ENCODE measurements at regions not wholly inside any gene's neighbourhood (a gene's known extent, or its start where the extent isn't known, plus 50 kb on each side); places are given as distances from the start of the nearest gene placed in this dataset.
"Not testable (repeated sequence)": the region's sequence is repeated elsewhere in the genome, so short reads cannot be mapped to it uniquely, and the experiment has no call there.

GRCh38 chr5:106397700-106398099 lies 1273.0 kb downstream of the EFNA5 start:
- in situ Hi-C loops (cut with MboI; ENCODE audit: low pct_unique_long_range_greater_than_20kb, low sequenced_read_pairs, unreplicated experiment): no loop called here
- no peak for DNase-seq (ENCODE audit: low spot score)
- no peak for TF ChIP-seq CTCF (IDR thresholded peaks at IDR 0.05; ENCODE audit: extremely low read depth, insufficient read depth, missing control alignments)

DNA sequence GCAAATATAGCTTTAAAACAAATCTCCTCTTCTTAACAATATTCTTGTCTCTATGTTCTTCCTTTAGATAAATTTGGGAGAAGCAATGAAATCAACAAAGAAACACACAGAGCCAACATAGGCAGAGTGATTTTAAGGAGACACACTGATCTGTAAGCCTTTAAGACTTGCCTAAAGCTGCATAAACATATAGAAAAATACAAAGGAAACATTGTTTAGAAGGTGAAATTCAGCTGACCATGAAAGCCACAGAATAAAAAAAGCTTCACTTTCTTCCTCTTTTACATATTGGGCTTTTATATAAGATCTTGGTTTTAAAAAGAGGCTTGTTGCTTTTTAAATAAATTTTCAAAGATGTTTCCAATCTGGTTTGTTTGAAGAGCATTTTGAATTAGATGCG lies 1277.5 kb downstream of the EFNA5 start:
- in situ Hi-C loops (cut with MboI; ENCODE audit: low pct_unique_long_range_greater_than_20kb, low sequenced_read_pairs, unreplicated experiment): no loop called here

DNA sequence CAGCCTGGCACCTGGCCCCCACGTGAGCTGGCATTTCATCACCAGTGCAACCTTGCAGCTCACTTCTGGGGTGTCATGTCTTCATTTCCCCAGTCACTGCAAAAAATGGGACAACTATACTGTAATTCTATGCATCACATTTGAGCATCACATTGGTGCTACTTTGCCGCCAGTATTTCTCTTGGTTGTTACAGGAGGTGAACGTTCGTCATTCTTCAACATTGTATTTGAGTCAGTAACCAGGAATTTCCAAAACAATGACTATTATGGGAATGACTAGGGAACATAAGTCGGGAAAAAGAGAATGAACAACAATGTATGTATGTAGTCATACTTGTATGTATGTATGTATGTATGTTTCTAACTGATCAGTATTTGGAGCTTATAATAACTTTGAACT lies 1278.0 kb downstream of the EFNA5 start:
- no peak for TF ChIP-seq CTCF (IDR thresholded peaks at IDR 0.05; ENCODE audit: extremely low read depth, insufficient read depth, missing control alignments)
- in situ Hi-C loops (cut with MboI; ENCODE audit: low pct_unique_long_range_greater_than_20kb, low sequenced_read_pairs, unreplicated experiment): no loop called here
- DNase-seq (ENCODE audit: low spot score): no peak

More for the DNA sequence above, 1277.5 kb downstream of the EFNA5 start:
- no peak for DNase-seq (ENCODE audit: low spot score)
- no peak for TF ChIP-seq CTCF (IDR thresholded peaks at IDR 0.05; ENCODE audit: extremely low read depth, insufficient read depth, missing control alignments)

- DNase-seq (ENCODE audit: low spot score); in situ Hi-C loops (cut with MboI; ENCODE audit: low pct_unique_long_range_greater_than_20kb, low sequenced_read_pairs, unreplicated experiment): not testable (repeated sequence)
These were observed 1283.0 kb downstream of the EFNA5 start for GRCh38 chr5:106387767-106388166.

DNA sequence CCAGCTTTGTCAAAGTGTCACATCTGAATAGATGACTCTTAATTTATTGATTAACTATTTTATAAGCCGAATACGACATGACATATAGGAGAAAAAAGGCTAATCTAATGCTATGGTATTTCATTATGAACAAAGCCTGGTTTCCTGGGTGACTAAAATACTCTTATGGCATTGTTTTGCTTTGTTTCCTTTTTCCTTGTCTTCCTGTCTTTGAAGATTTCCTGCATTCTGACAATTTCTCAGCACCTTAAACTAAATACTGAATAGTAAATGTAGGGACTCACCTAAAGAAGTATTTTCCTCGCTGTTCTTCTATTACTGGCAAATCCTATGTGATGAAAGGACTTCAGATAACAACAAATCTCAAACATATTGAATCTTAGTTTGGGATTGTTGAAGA lies 1284.5 kb downstream of the EFNA5 start:
- TF ChIP-seq CTCF (IDR thresholded peaks at IDR 0.05; ENCODE audit: extremely low read depth, insufficient read depth, missing control alignments): no peak
- in situ Hi-C loops (cut with MboI; ENCODE audit: low pct_unique_long_range_greater_than_20kb, low sequenced_read_pairs, unreplicated experiment): no loop called here

DNA sequence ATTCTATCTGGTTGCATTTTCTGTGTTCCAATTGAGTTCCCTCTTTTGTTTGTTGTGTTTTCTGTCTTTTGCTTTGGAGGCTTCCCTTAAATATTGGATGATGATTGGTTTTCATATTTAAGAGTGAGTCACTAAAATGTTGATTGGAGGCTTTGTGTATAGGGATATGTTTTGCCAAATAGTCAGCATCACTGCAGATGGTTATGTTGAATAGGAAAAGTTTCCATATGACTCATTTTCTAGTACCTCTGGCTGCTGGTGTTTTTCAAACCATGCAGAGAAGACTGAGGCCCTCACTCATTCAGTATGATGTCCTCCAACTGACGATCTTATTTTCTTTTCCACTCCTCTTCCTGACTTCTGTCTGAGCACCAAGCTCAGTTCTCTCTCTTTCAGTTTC lies 1290.0 kb downstream of the EFNA5 start:
- in situ Hi-C loops (cut with MboI; ENCODE audit: low pct_unique_long_range_greater_than_20kb, low sequenced_read_pairs, unreplicated experiment): no loop called here
- DNase-seq (ENCODE audit: low spot score): no peak
- TF ChIP-seq CTCF (IDR thresholded peaks at IDR 0.05; ENCODE audit: extremely low read depth, insufficient read depth, missing control alignments): no peak

More for the DNA sequence above, 1284.5 kb downstream of the EFNA5 start:
- no peak for DNase-seq (ENCODE audit: low spot score)

DNA sequence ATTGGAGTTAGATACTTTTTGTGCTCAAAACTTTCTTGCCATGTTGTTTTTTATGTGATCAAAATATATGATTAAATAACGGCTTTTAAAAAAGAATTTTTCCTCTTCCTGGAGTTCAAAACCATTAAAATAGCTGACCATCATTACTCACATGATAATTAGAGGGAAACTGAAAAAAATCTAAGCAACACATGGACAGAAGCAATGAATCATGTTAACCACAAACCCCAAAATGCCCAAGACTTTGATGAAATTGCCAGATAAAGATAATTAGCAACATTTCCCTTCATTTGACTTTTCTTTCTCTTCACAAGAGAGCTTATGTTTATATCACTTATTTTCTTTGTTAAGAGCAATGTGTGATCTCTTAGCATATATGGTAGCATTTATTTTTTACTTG lies 1294.2 kb downstream of the EFNA5 start:
- no peak for TF ChIP-seq CTCF (IDR thresholded peaks at IDR 0.05; ENCODE audit: extremely low read depth, insufficient read depth, missing control alignments)
- in situ Hi-C loops (cut with MboI; ENCODE audit: low pct_unique_long_range_greater_than_20kb, low sequenced_read_pairs, unreplicated experiment): no loop called here
- no peak for DNase-seq (ENCODE audit: low spot score)
